ENCODE measurements at regions not wholly inside any gene's neighbourhood (a gene's known extent, or its start where the extent isn't known, plus 50 kb on each side); places are given as distances from the start of the nearest gene placed in this dataset.

GRCh38 chr15:95995375-95996168 lies 334.9 kb upstream of the NR2F2 start:
- in situ Hi-C loops (cut with HindIII; ENCODE audit: low sequenced_read_pairs): no loop called here

- in situ Hi-C loops (cut with HindIII; ENCODE audit: low sequenced_read_pairs): no loop called here
Observed at GRCh38 chr15:95996494-95996893, 334.0 kb upstream of the NR2F2 start.

GRCh38 chr15:95998935-95999334 lies 331.6 kb upstream of the NR2F2 start:
- in situ Hi-C loops (cut with HindIII; ENCODE audit: low sequenced_read_pairs): no loop called here

- in situ Hi-C loops (cut with HindIII; ENCODE audit: low sequenced_read_pairs): no loop called here
Observed at GRCh38 chr15:96002890-96003859, 327.3 kb upstream of the NR2F2 start.

GRCh38 chr15:96005906-96006305 lies 324.6 kb upstream of the NR2F2 start:
- in situ Hi-C loops (cut with HindIII; ENCODE audit: low sequenced_read_pairs): no loop called here

- in situ Hi-C loops (cut with HindIII; ENCODE audit: low sequenced_read_pairs): no loop called here
Observed at GRCh38 chr15:96011136-96011535, 319.4 kb upstream of the NR2F2 start.

GRCh38 chr15:96014939-96015338 lies 315.6 kb upstream of the NR2F2 start:
- in situ Hi-C loops (cut with HindIII; ENCODE audit: low sequenced_read_pairs): no loop called here

- in situ Hi-C loops (cut with HindIII; ENCODE audit: low sequenced_read_pairs): no loop called here
Observed at GRCh38 chr15:96019114-96019513, 311.4 kb upstream of the NR2F2 start.

GRCh38 chr15:96020133-96020532 lies 310.4 kb upstream of the NR2F2 start:
- in situ Hi-C loops (cut with HindIII; ENCODE audit: low sequenced_read_pairs): no loop called here

GRCh38 chr15:96020797-96021196 lies 309.7 kb upstream of the NR2F2 start:
- in situ Hi-C loops (cut with HindIII; ENCODE audit: low sequenced_read_pairs): no loop called here

GRCh38 chr15:96023081-96023480 lies 307.4 kb upstream of the NR2F2 start:
- in situ Hi-C loops (cut with HindIII; ENCODE audit: low sequenced_read_pairs): no loop called here

GRCh38 chr15:96027501-96027900 lies 303.0 kb upstream of the NR2F2 start:
- in situ Hi-C loops (cut with HindIII; ENCODE audit: low sequenced_read_pairs): no loop called here

GRCh38 chr15:96028620-96029019 lies 301.9 kb upstream of the NR2F2 start:
- in situ Hi-C loops (cut with HindIII; ENCODE audit: low sequenced_read_pairs): no loop called here

- in situ Hi-C loops (cut with HindIII; ENCODE audit: low sequenced_read_pairs): no loop called here
Observed at GRCh38 chr15:96029172-96029571, 301.3 kb upstream of the NR2F2 start.

GRCh38 chr15:96031426-96032110 lies 298.9 kb upstream of the NR2F2 start:
- in situ Hi-C loops (cut with HindIII; ENCODE audit: low sequenced_read_pairs): no loop called here

GRCh38 chr15:96035091-96035490 lies 295.4 kb upstream of the NR2F2 start:
- in situ Hi-C loops (cut with HindIII; ENCODE audit: low sequenced_read_pairs): no loop called here

GRCh38 chr15:96035635-96036034 lies 294.9 kb upstream of the NR2F2 start:
- in situ Hi-C loops (cut with HindIII; ENCODE audit: low sequenced_read_pairs): no loop called here

- in situ Hi-C loops (cut with HindIII; ENCODE audit: low sequenced_read_pairs): no loop called here
Observed at GRCh38 chr15:96037584-96037983, 292.9 kb upstream of the NR2F2 start.

GRCh38 chr15:96038131-96038530 lies 292.4 kb upstream of the NR2F2 start:
- in situ Hi-C loops (cut with HindIII; ENCODE audit: low sequenced_read_pairs): no loop called here

- in situ Hi-C loops (cut with HindIII; ENCODE audit: low sequenced_read_pairs): no loop called here
Observed at GRCh38 chr15:96038650-96039049, 291.9 kb upstream of the NR2F2 start.
